Small intestine (tissue), 7 donors: ENCODE measurements at regions not wholly inside any gene's neighbourhood (a gene's known extent, or its start where the extent isn't known, plus 50 kb on each side); places are given as distances from the start of the nearest gene placed in this dataset.
A peak's percentile ranks its signal among the peaks of the same experiment; 100 is the strongest.

Experiments
- DNase-seq, 2 donors: peaks; one replicate each; pipeline versions ENCODE4 v3.0.0 to v3.0.0-alpha.2; 2013
- FAIRE-seq: peaks from 2 replicates; lab custom pipeline; 2012; peaks lifted over from hg19 to GRCh38; lab: Jason Lieb, UNC
- H3K27ac ChIP-seq, 3 donors: one replicate each; pipeline ENCODE4 v1.5.1; 2013; ENCODE audit warnings: low read length in 2 of 3, mild to moderate bottlenecking in 2 of 3, control low read depth in 1 of 3, inconsistent platforms in 1 of 3, low read depth in 1 of 3, moderate library complexity in 1 of 3
- H3K27me3 ChIP-seq, 3 donors: one replicate each; pipeline ENCODE4 v1.6.1; 2013; ENCODE audit warnings: low read length in 3 of 3, inconsistent platforms in 1 of 3; ENCODE audit not compliant: control insufficient read depth in 3 of 3, insufficient read depth in 3 of 3
- H3K36me3 ChIP-seq, 3 donors: one replicate each; pipeline ENCODE4 v1.6.1; 2013; ENCODE audit warnings: low read length in 3 of 3, inconsistent platforms in 1 of 3, low read depth in 1 of 3, mild to moderate bottlenecking in 1 of 3, moderate library complexity in 1 of 3; ENCODE audit not compliant: control insufficient read depth in 3 of 3, insufficient read depth in 2 of 3
- H3K4me1 ChIP-seq, 3 donors: one replicate each; pipeline ENCODE4 v1.6.1; 2013; ENCODE audit warnings: low read length in 2 of 3, inconsistent platforms in 1 of 3, low read depth in 1 of 3, mild to moderate bottlenecking in 1 of 3, moderate library complexity in 1 of 3; ENCODE audit not compliant: control insufficient read depth in 3 of 3, insufficient read depth in 2 of 3
- H3K4me3 ChIP-seq, 3 donors: one replicate each; pipeline ENCODE4 v1.5.1; 2013; ENCODE audit warnings: low read length in 3 of 3, control low read depth in 1 of 3, inconsistent platforms in 1 of 3, low read depth in 1 of 3, mild to moderate bottlenecking in 1 of 3, moderate library complexity in 1 of 3
- H3K9me3 ChIP-seq, 2 donors: one replicate each; pipeline ENCODE4 v1.6.1; 2013; ENCODE audit warnings: low read depth in 1 of 2, low read length in 1 of 2; ENCODE audit not compliant: control insufficient read depth in 2 of 2, insufficient read depth in 1 of 2
- WGBS, 3 donors: extraction: QIAGEN DNeasy Blood & Tissue Kit; methylation state at CpG; one replicate each; pipeline ENCODE4 v1.1.7; 2013; 5-methylcytosine and 5-hydroxymethylcytosine counted together
- donor health status: healthy with polysubstance abuse.
- donor health status: control.
- donor health status: control.
- donor health status: Bipolar disorder and iron deficiency.
- donor health status: healthy.

GRCh38 chr2:16191431-16192200, 251.3 kb downstream of the MYCN start:
- Histone ChIP-seq H3K4me3 (no peak overlapping the region), H3K27me3 (no peaks in the 10 kb centered on the region), H3K27ac (no peak overlapping the region), H3K9me3 (peaks cover 0 to 3% of the 10 kb centered on the region in 2 donors), H3K4me1 (peaks cover 0 to 12% (median 0%) of the 10 kb centered on the region in 3 donors), H3K36me3 (no peaks in the 10 kb centered on the region)
- WGBS, 3 donors = 77 to 84% (median 78%) methylated on average over 10 of the region's 10 CpGs
- DNase-seq (no peak), FAIRE-seq (no peak)

GRCh38 chr2:16190446-16191270, 250.3 kb downstream of the MYCN start:
- Histone ChIP-seq H3K27me3 (no peaks in the 10 kb centered on the region), H3K27ac (no peak overlapping the region), H3K36me3 (no peaks in the 10 kb centered on the region), H3K4me1 (peaks cover 0 to 10% (median 0%) of the 10 kb centered on the region in 3 donors), H3K9me3 (peaks cover 0 to 3% of the 10 kb centered on the region in 2 donors), H3K4me3 (no peak overlapping the region)
- DNase-seq (no peak), FAIRE-seq (no peak)
- 82 to 92% (median 89%) methylated on average over 8 of the region's 8 CpGs for WGBS, 3 donors

GRCh38 chr2:16189836-16190160, 249.4 kb downstream of the MYCN start:
- Histone ChIP-seq H3K4me3 (no peak overlapping the region), H3K9me3 (peaks cover 0 to 3% of the 10 kb centered on the region in 2 donors), H3K27ac (peak overlapping the region in 1 of 3 donors; percentile 36), H3K36me3 (no peaks in the 10 kb centered on the region), H3K4me1 (peaks cover 0 to 10% (median 0%) of the 10 kb centered on the region in 3 donors), H3K27me3 (no peaks in the 10 kb centered on the region)
- no peak for FAIRE-seq
- WGBS, 3 donors = 63 to 79% (median 75%) methylated on average over 3 of the region's 3 CpGs
- peak; percentile 71 to 87 for DNase-seq

GRCh38 chr2:16189029-16189835, 248.9 kb downstream of the MYCN start:
- Histone ChIP-seq H3K4me1 (peaks cover 0 to 10% (median 0%) of the 10 kb centered on the region in 3 donors), H3K9me3 (peaks cover 0 to 3% of the 10 kb centered on the region in 2 donors), H3K4me3 (no peak overlapping the region), H3K36me3 (no peaks in the 10 kb centered on the region), H3K27ac (peak overlapping the region in 1 of 3 donors; percentile 36), H3K27me3 (no peaks in the 10 kb centered on the region)
- 70 to 79% (median 73%) methylated on average over 5 of the region's 5 CpGs for WGBS, 3 donors
- DNase-seq = no peak
- FAIRE-seq = no peak

DNA sequence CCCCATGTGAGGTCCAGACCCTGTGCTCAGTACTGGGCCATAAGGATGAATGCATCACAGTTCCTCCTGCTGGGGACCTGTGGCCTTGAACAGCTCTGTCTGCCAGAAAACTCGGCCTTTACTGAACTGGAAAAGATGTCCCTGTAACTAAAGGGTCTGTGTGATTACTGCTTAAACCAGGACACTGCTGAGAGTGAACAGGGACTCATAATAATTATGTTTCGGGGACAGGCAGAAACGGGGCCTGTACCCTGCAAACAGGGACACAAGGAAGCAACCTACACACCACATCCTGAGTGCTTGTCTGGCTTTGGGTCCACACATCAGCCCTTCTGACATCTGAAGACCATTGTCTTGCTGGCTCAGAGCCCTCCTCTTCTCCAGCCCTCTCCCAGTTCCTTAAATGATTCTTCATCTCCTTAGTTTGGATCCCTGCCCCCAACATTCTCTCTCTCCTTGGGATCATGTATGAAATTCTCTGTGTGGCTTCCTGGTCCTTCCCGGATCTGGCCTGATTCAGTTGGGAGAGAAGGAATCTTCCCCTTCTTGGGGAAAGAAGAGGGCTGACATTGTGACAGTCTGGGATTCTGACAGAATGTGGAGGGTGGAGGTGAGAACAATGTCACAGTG, 248.0 kb downstream of the MYCN start:
- H3K36me3 ChIP-seq = no peaks in the 10 kb centered on the region
- no peak overlapping the region for H3K27ac ChIP-seq
- FAIRE-seq = no peak
- 67 to 73% (median 71%) methylated on average over 4 of the region's 4 CpGs for WGBS, 3 donors
- H3K9me3 ChIP-seq = no peaks in the 10 kb centered on the region
- H3K4me1 ChIP-seq = peaks cover 0 to 10% (median 0%) of the 10 kb centered on the region in 3 donors
- H3K4me3 ChIP-seq = no peak overlapping the region
- DNase-seq = no peak
- H3K27me3 ChIP-seq = no peaks in the 10 kb centered on the region

DNA sequence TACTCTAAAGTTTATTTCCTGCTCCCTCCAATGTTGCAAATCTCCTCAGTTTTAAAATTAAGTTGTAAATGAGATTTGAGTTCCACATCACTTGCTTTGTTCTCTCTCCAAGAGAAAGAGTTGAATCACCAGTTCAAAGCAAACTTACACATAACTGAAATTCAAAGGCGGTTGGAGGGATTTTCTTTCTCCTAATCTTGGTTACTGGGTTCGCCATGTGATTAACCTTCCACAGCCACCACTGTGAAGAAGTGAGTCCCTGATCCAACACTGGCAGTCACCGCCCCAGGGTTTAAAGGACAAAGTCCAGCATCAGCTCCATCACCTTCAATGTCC, 247.1 kb downstream of the MYCN start:
- no peaks in the 10 kb centered on the region for H3K9me3 ChIP-seq
- H3K36me3 ChIP-seq = no peaks in the 10 kb centered on the region
- no peaks in the 10 kb centered on the region for H3K27me3 ChIP-seq
- 24 to 71% (median 39%) methylated on average over 3 of the region's 3 CpGs for WGBS, 3 donors
- peaks cover 0 to 10% (median 0%) of the 10 kb centered on the region in 3 donors for H3K4me1 ChIP-seq
- no peak overlapping the region for H3K27ac ChIP-seq
- FAIRE-seq = no peak
- DNase-seq = peak; percentile 36 to 72
- H3K4me3 ChIP-seq = no peak overlapping the region

GRCh38 chr2:16186661-16187481, 246.5 kb downstream of the MYCN start:
- FAIRE-seq (no peak), DNase-seq (no peak)
- no peak overlapping the region for H3K4me3 ChIP-seq
- peaks cover 0 to 10% (median 0%) of the 10 kb centered on the region in 3 donors for H3K4me1 ChIP-seq
- no peaks in the 10 kb centered on the region for H3K36me3 ChIP-seq
- WGBS, 3 donors = 54 to 67% (median 66%) methylated on average over 8 of the region's 8 CpGs
- H3K27ac ChIP-seq = no peak overlapping the region
- H3K9me3 ChIP-seq = no peaks in the 10 kb centered on the region
- H3K27me3 ChIP-seq = no peaks in the 10 kb centered on the region
